PC-3 (cell line): ENCODE measurements at regions not wholly inside any gene's neighbourhood (a gene's known extent, or its start where the extent isn't known, plus 50 kb on each side); places are given as distances from the start of the nearest gene placed in this dataset.
A peak's percentile ranks its signal among the peaks of the same experiment; 100 is the strongest.

ENCODE experiments used
- ATAC-seq: fragments of 200-7000 bp; cut with Tn5 transposase; 2 replicates; pipeline ENCODE4 v1.9.1; 2020; ENCODE audit warnings: mild to moderate bottlenecking, moderate library complexity
- BruUV-seq: library from RNA; stranded (reverse); fragments of 400-500 nt; replicated peaks from 2 replicates; lab custom pipeline; 2021; lab: Mats Ljungman, UMichigan
- CTCF ChIA-PET: fragments of 300-600 bp; sonication (Branson Sonifier 250); formaldehyde crosslinking; loops from one replicate; lab custom pipeline; 2022; ENCODE audit warnings: antibody characterized with exemption; lab: Charles Lee
- POLR2A ChIA-PET: fragments of 300-600 bp; sonication (Branson Sonifier 250); formaldehyde crosslinking; loops from one replicate; lab custom pipeline; 2022; ENCODE audit warnings: antibody characterized with exemption; ENCODE audit not compliant: unreplicated experiment; lab: Charles Lee
- DNase-seq: peaks from one replicate; pipeline ENCODE4 v3.0.0-alpha.2; 2015
- H2AFZ ChIP-seq: fragments of 300-600 bp; sonication (generic); 2 replicates; pipeline ENCODE4 v1.6.0; 2016; ENCODE audit warnings: antibody characterized with exemption, low read length
- H3F3A ChIP-seq: fragments of 300-600 bp; sonication (generic); one replicate; pipeline ENCODE4 v1.6.0; 2017; ENCODE audit warnings: antibody characterized with exemption, low read length, control low read depth, mild to moderate bottlenecking; ENCODE audit not compliant: unreplicated experiment
- H3K27ac ChIP-seq: fragments of 300-600 bp; sonication (generic); 2 replicates; pipeline ENCODE4 v1.5.1; 2016; ENCODE audit warnings: mild to moderate bottlenecking, low read length
- H3K27me3 ChIP-seq: fragments of 300-600 bp; sonication (generic); 2 replicates; pipeline ENCODE4 v1.6.1; 2016; ENCODE audit warnings: low read length, mixed read lengths
- H3K36me3 ChIP-seq: fragments of 300-600 bp; sonication (generic); 2 replicates; pipeline ENCODE4 v1.6.1; 2016; ENCODE audit warnings: low read depth, mixed run types, low read length, mixed read lengths
- H3K4me1 ChIP-seq: fragments of 300-600 bp; sonication (generic); 2 replicates; pipeline ENCODE4 v1.5.1; 2016; ENCODE audit warnings: low read length; ENCODE audit not compliant: insufficient read depth
- H3K4me2 ChIP-seq: fragments of 300-600 bp; sonication (generic); 2 replicates; pipeline ENCODE4 v1.6.0; 2016; ENCODE audit warnings: low read length
- H3K4me3 ChIP-seq: fragments of 300-600 bp; sonication (generic); 2 replicates; pipeline ENCODE4 v1.5.1; 2016; ENCODE audit warnings: mild to moderate bottlenecking, low read length, mixed read lengths
- H3K79me2 ChIP-seq: fragments of 300-600 bp; sonication (generic); 2 replicates; pipeline ENCODE4 v1.6.1; 2017; ENCODE audit warnings: low read length, mixed read lengths
- H3K9ac ChIP-seq: fragments of 300-600 bp; sonication (generic); 2 replicates; pipeline ENCODE4 v1.6.0; 2016; ENCODE audit warnings: mild to moderate bottlenecking, low read length
- H3K9me2 ChIP-seq: fragments of 300-600 bp; sonication (generic); replicated peaks from 2 replicates; pipeline ENCODE4 v1.6.1; 2016; ENCODE audit warnings: mixed run types, low read length, mixed read lengths
- H3K9me3 ChIP-seq: fragments of 300-600 bp; sonication (generic); 2 replicates; pipeline ENCODE4 v1.6.1; 2016; ENCODE audit warnings: low read length, mixed read lengths
- H4K20me1 ChIP-seq: fragments of 300-600 bp; sonication (generic); 2 replicates; pipeline ENCODE4 v1.6.1; 2016; ENCODE audit warnings: low read length, mixed read lengths
- EZH2 ChIP-seq: fragments of 300-600 bp; sonication (generic); IDR thresholded peaks from one replicate; pipeline ENCODE4 v1.6.1; 2017; ENCODE audit warnings: antibody characterized with exemption, mild to moderate bottlenecking, low read length; ENCODE audit not compliant: unreplicated experiment
- EZH2phosphoT487 ChIP-seq: fragments of 300-600 bp; sonication (generic); IDR thresholded peaks from 2 replicates; pipeline ENCODE4 v1.6.1; 2018; ENCODE audit warnings: mild to moderate bottlenecking, antibody characterized with exemption, low read length, borderline replicate concordance
- intact Hi-C: fragments of 100-400 bp; cut with micrococcal nuclease; formaldehyde crosslinking; loops from 2 replicates; pipeline ENCODE4 v1.9.0; 2023
- TF ChIP-seq, protein P1 (sequence below): fragments of 300-600 bp; sonication (generic); conservative IDR thresholded peaks from 2 replicates; pipeline ENCODE4 v1.5.1; 2017; ENCODE audit warnings: antibody characterized with exemption, low read depth, mild to moderate bottlenecking, low read length

DNA sequence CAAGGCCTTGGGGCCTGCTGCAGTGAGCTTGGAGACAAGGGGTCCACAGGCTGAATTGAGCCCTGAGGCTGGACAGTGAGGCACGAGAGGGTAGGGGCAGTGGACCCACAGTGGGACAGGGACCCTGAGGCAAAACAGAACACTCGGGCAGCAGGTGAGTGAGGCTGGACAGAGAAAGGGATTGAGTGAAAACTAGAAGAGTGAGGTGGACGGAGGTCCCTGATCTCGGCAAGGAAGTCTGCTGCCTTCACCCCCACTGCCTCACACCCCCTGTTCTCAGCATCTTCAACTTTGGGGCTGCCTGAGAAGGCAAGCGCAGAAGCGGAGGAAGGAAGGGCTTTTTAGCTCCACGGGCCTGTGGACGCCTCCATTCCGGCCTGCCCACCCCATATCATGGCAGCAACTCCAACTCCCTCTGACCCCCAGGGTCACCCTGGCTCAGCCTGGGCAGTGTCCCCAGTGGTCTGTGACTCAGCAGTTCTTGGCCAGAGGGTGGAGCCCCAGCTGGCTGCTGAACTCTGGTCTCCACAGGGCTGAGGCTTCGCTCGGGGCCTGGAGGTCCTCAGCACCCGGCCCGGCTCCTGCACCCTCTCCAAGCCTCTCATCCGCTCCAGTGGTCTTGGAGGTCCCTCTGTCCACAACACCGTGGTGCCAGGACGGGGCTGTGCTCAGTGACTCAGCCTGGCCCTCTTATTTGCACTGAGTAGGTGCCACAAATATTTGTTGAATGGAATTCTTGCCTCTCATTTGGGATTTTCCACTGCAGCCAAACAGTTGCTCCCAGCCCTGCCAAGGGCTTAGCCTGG, 60.0 kb upstream of the EPS8L3 start:
- POLR2A ChIA-PET, result no interaction called here
- CTCF ChIA-PET, result no interaction called here
- Histone ChIP-seq H3K79me2 (no peaks in the 10 kb centered on the region), H3K27me3 (no peaks in the 10 kb centered on the region), H3K9me2 (no peaks in the 10 kb centered on the region), H3K4me2 (0 out of 2 replicates have a peak overlapping the region, but pooled peaks have one; percentile 46), H3K27ac (peak overlapping the region; percentile 39), H3K9ac (no peak overlapping the region), H3K4me1 (peaks cover 46% of the 10 kb centered on the region), H3F3A (no peaks in the 10 kb centered on the region), H4K20me1 (no peaks in the 10 kb centered on the region), H3K9me3 (no peaks in the 10 kb centered on the region), H3K36me3 (no peaks in the 10 kb centered on the region), H2AFZ (peak overlapping the region; percentile 72), H3K4me3 (no peak overlapping the region)
- no TSS peak for BruUV-seq
- peak; percentile 57 for DNase-seq
- ATAC-seq, result peak; percentile 57
- TF ChIP-seq, protein P1, sequence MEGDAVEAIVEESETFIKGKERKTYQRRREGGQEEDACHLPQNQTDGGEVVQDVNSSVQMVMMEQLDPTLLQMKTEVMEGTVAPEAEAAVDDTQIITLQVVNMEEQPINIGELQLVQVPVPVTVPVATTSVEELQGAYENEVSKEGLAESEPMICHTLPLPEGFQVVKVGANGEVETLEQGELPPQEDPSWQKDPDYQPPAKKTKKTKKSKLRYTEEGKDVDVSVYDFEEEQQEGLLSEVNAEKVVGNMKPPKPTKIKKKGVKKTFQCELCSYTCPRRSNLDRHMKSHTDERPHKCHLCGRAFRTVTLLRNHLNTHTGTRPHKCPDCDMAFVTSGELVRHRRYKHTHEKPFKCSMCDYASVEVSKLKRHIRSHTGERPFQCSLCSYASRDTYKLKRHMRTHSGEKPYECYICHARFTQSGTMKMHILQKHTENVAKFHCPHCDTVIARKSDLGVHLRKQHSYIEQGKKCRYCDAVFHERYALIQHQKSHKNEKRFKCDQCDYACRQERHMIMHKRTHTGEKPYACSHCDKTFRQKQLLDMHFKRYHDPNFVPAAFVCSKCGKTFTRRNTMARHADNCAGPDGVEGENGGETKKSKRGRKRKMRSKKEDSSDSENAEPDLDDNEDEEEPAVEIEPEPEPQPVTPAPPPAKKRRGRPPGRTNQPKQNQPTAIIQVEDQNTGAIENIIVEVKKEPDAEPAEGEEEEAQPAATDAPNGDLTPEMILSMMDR, result no peak
- TF ChIP-seq EZH2 (no peak), EZH2phosphoT487 (no peak)
- intact Hi-C loops, result no loop called here

DNA sequence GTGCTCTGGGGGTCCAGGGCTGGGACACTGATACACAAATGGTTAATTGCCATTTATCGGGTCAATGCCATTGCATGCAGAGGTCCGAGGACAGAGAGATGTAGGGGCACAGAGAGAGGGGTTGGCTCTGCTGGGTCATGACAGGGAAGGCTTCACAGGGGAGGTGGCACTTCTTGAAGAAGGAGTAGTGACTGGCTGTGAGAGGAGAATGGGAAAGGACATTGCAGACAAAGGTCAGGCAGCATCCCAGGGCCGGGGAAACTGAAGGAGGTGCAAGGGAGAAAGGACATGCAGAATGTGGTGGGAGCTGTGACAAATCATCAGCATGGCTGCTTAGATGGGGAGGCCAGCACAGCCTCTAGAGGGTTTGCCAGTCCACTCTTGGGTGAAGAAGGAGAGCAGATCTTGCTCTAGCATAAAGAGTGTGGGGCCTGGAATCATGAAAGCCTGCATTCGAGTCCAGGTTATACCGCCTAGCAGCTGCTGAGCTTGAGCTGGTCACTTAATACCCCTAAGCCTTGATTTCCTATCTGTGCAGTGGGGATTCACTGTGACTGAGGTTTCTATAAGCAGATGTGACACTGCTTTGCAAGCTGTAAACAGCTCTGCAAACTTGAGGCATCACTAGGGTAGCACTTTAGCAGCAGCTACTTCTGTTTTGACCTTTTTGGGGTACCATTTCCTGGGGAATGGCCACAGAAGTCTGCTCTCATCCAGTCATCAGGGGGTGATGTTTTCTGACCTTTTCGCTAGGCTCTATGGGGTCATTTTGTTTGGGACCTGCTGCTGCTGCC, 59.2 kb upstream of the EPS8L3 start:
- Histone ChIP-seq H3K79me2 (no peaks in the 10 kb centered on the region), H3K27ac (no peak overlapping the region), H4K20me1 (no peaks in the 10 kb centered on the region), H3K9me2 (no peaks in the 10 kb centered on the region), H3F3A (no peaks in the 10 kb centered on the region), H3K4me3 (no peak overlapping the region), H3K9ac (no peak overlapping the region), H3K36me3 (no peaks in the 10 kb centered on the region), H3K4me1 (peaks cover 45% of the 10 kb centered on the region), H2AFZ (no peak overlapping the region), H3K27me3 (no peaks in the 10 kb centered on the region), H3K4me2 (no peak overlapping the region), H3K9me3 (no peaks in the 10 kb centered on the region)
- ChIA-PET CTCF (no interaction called here), POLR2A (no interaction called here)
- TF ChIP-seq EZH2phosphoT487 (no peak), EZH2 (no peak)
- TF ChIP-seq, protein P1, result no peak
- intact Hi-C loops, result no loop called here
- DNase-seq (no peak), ATAC-seq (no peak)
- BruUV-seq, result no TSS peak
